Thyroid gland (tissue), 4 donors: ENCODE measurements at regions not wholly inside any gene's neighbourhood (a gene's known extent, or its start where the extent isn't known, plus 50 kb on each side); places are given as distances from the start of the nearest gene placed in this dataset.

Source experiments
- CTCF ChIP-seq, 6 experiments: fragments of 200-600 bp in 3 of 6; fragments of 450-650 bp in 3 of 6; sonication (generic) in 3 of 6; IDR thresholded peaks; one replicate each; pipeline ENCODE4 v1.5.1; 2016 to 2019; ENCODE audit warnings: antibody characterized with exemption in 6 of 6, mild to moderate bottlenecking in 2 of 6, inconsistent platforms in 1 of 6, moderate library complexity in 1 of 6
- POLR2A ChIP-seq, 2 donors: fragments of 450-650 bp; IDR thresholded peaks; one replicate each; pipeline ENCODE4 v1.6.1; 2017; ENCODE audit warnings: antibody characterized with exemption in 2 of 2, mild to moderate bottlenecking in 2 of 2, moderate library complexity in 1 of 2

GRCh38 chr1:21349693-21350092 lies 59.4 kb upstream of the ECE1 start:
- no peak for TF ChIP-seq POLR2A (IDR thresholded peaks at IDR 0.05)
- TF ChIP-seq CTCF (IDR thresholded peaks at IDR 0.05), result no peak
